Inferior parietal cortex (tissue), 1 donor: ENCODE measurements at regions not wholly inside any gene's neighbourhood (a gene's known extent, or its start where the extent isn't known, plus 50 kb on each side); places are given as distances from the start of the nearest gene placed in this dataset.

Experiments
- DNase-seq: peaks from one replicate; pipeline ENCODE4 v3.0.0-alpha.2; 2016; ENCODE audit errors: extremely low spot score

- no peak for DNase-seq
Measured at GRCh38 chr2:9756692-9757250, 86.5 kb upstream of the TAF1B start.

GRCh38 chr2:9757501-9758264 lies 85.6 kb upstream of the TAF1B start:
- DNase-seq = no peak

GRCh38 chr2:9758741-9759140 lies 84.5 kb upstream of the TAF1B start:
- DNase-seq = no peak

- DNase-seq = no peak
Measured at GRCh38 chr2:9760069-9760901, 83.0 kb upstream of the TAF1B start.

GRCh38 chr2:9760902-9761228 lies 82.4 kb upstream of the TAF1B start:
- DNase-seq = no peak

- no peak for DNase-seq
Measured at GRCh38 chr2:9761577-9761976, 81.7 kb upstream of the TAF1B start.

GRCh38 chr2:9762164-9762563 lies 81.1 kb upstream of the TAF1B start:
- DNase-seq = no peak

GRCh38 chr2:9762941-9763340 lies 80.3 kb upstream of the TAF1B start:
- no peak for DNase-seq

GRCh38 chr2:9763356-9764152 lies 79.7 kb upstream of the TAF1B start:
- no peak for DNase-seq

GRCh38 chr2:9764153-9764778 lies 79.0 kb upstream of the TAF1B start:
- no peak for DNase-seq

- no peak for DNase-seq
Measured at GRCh38 chr2:9765611-9766531, 77.4 kb upstream of the TAF1B start.

- DNase-seq = no peak
Measured at GRCh38 chr2:9767656-9768281, 75.5 kb upstream of the TAF1B start.

GRCh38 chr2:9768388-9768787 lies 74.9 kb upstream of the TAF1B start:
- no peak for DNase-seq

- DNase-seq = no peak
Measured at GRCh38 chr2:9769171-9770005, 73.9 kb upstream of the TAF1B start.

- no peak for DNase-seq
Measured at GRCh38 chr2:9770006-9770307, 73.3 kb upstream of the TAF1B start.

GRCh38 chr2:9770308-9771100 lies 72.8 kb upstream of the TAF1B start:
- DNase-seq = peak; percentile 84

GRCh38 chr2:9771101-9771449 lies 72.2 kb upstream of the TAF1B start:
- no peak for DNase-seq

GRCh38 chr2:9771481-9772017 lies 71.7 kb upstream of the TAF1B start:
- DNase-seq = peak; percentile 72
